ENCODE measurements at regions not wholly inside any gene's neighbourhood (a gene's known extent, or its start where the extent isn't known, plus 50 kb on each side); places are given as distances from the start of the nearest gene placed in this dataset.

GRCh38 chr3:6248528-6248927 lies 612.4 kb upstream of the GRM7 start:
- TF ChIP-seq CTCF (conservative IDR thresholded peaks at IDR 0.05) = no peak
- no peak for TF ChIP-seq ZFX (IDR thresholded peaks at IDR 0.05)
